H1 (cell line): ENCODE measurements at regions not wholly inside any gene's neighbourhood (a gene's known extent, or its start where the extent isn't known, plus 50 kb on each side); places are given as distances from the start of the nearest gene placed in this dataset.

Experiments
- CREB1 ChIP-seq: IDR thresholded peaks from 2 replicates; pipeline ENCODE4 v1.6.1; 2012; ENCODE audit warnings: inconsistent platforms
- EP300 ChIP-seq, 2 experiments: IDR thresholded peaks; 1 replicate in 1 of 2; 2 replicates in 1 of 2; pipeline ENCODE4 v1.6.1; 2011 to 2012; ENCODE audit warnings: low read depth in 2 of 2, low read length in 2 of 2, mild to moderate bottlenecking in 2 of 2, borderline replicate concordance in 1 of 2, inconsistent platforms in 1 of 2, moderate library complexity in 1 of 2
- POLR2AphosphoS5 ChIP-seq: IDR thresholded peaks from 2 replicates; pipeline ENCODE4 v1.6.1; 2011; ENCODE audit warnings: low read depth, low read length
- SP2 ChIP-seq: IDR thresholded peaks from 2 replicates; pipeline ENCODE4 v1.6.1; 2012; ENCODE audit warnings: mild to moderate bottlenecking, low read length, inconsistent platforms
- TAF7 ChIP-seq: optimal IDR thresholded peaks from 2 replicates; pipeline ENCODE3; 2011; ENCODE audit warnings: low read depth, mild to moderate bottlenecking, inconsistent platforms, low read length, moderate library complexity, borderline replicate concordance

DNA sequence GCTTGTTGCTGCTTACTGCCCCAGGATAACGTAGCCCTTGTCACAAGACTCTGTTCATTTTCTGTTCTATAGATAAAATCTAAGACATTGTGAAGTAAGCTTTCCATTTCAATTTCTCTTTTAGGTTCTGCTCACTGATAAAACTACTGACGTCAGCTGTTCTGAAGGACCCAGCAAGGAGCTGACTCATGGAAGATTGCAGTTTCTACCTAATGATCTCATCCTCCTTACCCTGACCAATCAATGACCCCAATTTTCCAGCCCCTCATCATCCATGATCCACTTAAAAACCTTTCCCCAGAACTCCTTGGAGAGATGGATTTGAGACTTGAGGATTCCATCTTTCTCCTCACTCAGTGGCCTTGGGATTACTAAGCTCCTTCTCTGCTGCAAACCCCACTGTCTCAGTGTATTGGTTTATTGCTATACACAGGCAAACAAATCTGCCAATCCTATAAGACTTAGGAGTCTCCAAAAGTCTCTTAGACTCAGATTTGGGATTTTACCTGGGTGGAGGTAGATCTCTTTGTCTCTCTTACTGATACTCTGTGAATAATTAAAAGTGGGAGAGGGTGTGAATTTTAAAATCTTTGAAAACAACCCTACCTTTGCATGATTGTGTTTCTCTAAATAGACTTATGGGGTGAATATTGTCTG is 109.2 kb upstream of the TRIM24 start (continued):
- TF ChIP-seq CREB1 (no peak), POLR2AphosphoS5 (no peak), EP300 (IDR thresholded peaks at IDR 0.05; ENCODE audit: borderline replicate concordance in 1 of 2, low read depth in 2 of 2, low read length in 2 of 2) (no peak), SP2 (no peak), TAF7 (no peak)
